Lower lobe of right lung (tissue), 2 donors: ENCODE measurements at regions not wholly inside any gene's neighbourhood (a gene's known extent, or its start where the extent isn't known, plus 50 kb on each side); places are given as distances from the start of the nearest gene placed in this dataset.

ENCODE experiments used
- ATAC-seq, 2 donors: fragments of 200-7000 bp; cut with Tn5 transposase; one replicate each; pipeline ENCODE4 v1.9.1; 2020 to 2022; ENCODE audit warnings: mild to moderate bottlenecking in 2 of 2, moderate library complexity in 2 of 2
- DNase-seq: peaks from one replicate; pipeline ENCODE4 v3.0.0-alpha.2; 2020
- H3K27ac ChIP-seq: fragments of 200-600 bp; one replicate; pipeline ENCODE4 v1.8.0; 2022
- H3K27me3 ChIP-seq: fragments of 200-600 bp; one replicate; pipeline ENCODE4 v1.8.0; 2022; ENCODE audit warnings: low read depth
- H3K36me3 ChIP-seq: fragments of 200-600 bp; one replicate; pipeline ENCODE4 v1.8.0; 2022; ENCODE audit warnings: mild to moderate bottlenecking
- H3K4me1 ChIP-seq: fragments of 200-600 bp; one replicate; pipeline ENCODE4 v1.8.0; 2022
- H3K4me3 ChIP-seq: fragments of 200-600 bp; one replicate; pipeline ENCODE4 v1.8.0; 2022; ENCODE audit warnings: mild to moderate bottlenecking
- H3K9me3 ChIP-seq: fragments of 200-600 bp; one replicate; pipeline ENCODE4 v1.8.0; 2022
- CTCF ChIP-seq: fragments of 200-600 bp; IDR thresholded peaks from one replicate; pipeline ENCODE4 v1.8.0; 2022; ENCODE audit warnings: antibody characterized with exemption, mild to moderate bottlenecking
- intact Hi-C: fragments of 100-400 bp; cut with DNase I; formaldehyde crosslinking; loops from one replicate; pipeline ENCODE4 v1.11.0; 2022
- donor health status: DM: no; HTN: yes; CAD: no; lungs with severe emphysema.

- Histone ChIP-seq H3K36me3 (no peaks in the 10 kb centered on the region), H3K9me3 (no peaks in the 10 kb centered on the region), H3K27me3 (peaks cover 20% of the 10 kb centered on the region), H3K4me1 (no peaks in the 10 kb centered on the region), H3K27ac (no peak overlapping the region), H3K4me3 (no peak overlapping the region)
- ATAC-seq (peak in 1 of 2 donors; percentile 9), DNase-seq (no peak)
- no peak for TF ChIP-seq CTCF
- intact Hi-C loops = no loop called here
Measured at GRCh38 chr17:77645072-77646045, 313.1 kb upstream of the TNRC6C start.

- Histone ChIP-seq H3K27ac (no peak overlapping the region), H3K27me3 (peaks cover 20% of the 10 kb centered on the region), H3K4me1 (no peaks in the 10 kb centered on the region), H3K36me3 (no peaks in the 10 kb centered on the region), H3K9me3 (no peaks in the 10 kb centered on the region), H3K4me3 (no peak overlapping the region)
- no peak for ATAC-seq
- intact Hi-C loops = no loop called here
- TF ChIP-seq CTCF = no peak
- no peak for DNase-seq
Measured at GRCh38 chr17:77646046-77646430, 312.5 kb upstream of the TNRC6C start.

GRCh38 chr17:77647531-77647930, 311.0 kb upstream of the TNRC6C start:
- Histone ChIP-seq H3K27ac (no peak overlapping the region), H3K27me3 (peaks cover 20% of the 10 kb centered on the region), H3K4me3 (no peak overlapping the region), H3K4me1 (no peaks in the 10 kb centered on the region), H3K36me3 (no peaks in the 10 kb centered on the region), H3K9me3 (no peaks in the 10 kb centered on the region)
- TF ChIP-seq CTCF = no peak
- intact Hi-C loops = no loop called here
- no peak for DNase-seq
- ATAC-seq = no peak

GRCh38 chr17:77649717-77650211, 308.7 kb upstream of the TNRC6C start:
- H3K4me1 ChIP-seq = no peaks in the 10 kb centered on the region
- H3K27ac ChIP-seq = no peak overlapping the region
- no peak for TF ChIP-seq CTCF
- no peaks in the 10 kb centered on the region for H3K36me3 ChIP-seq
- intact Hi-C loops = no loop called here
- no peak overlapping the region for H3K4me3 ChIP-seq
- DNase-seq = no peak
- no peak for ATAC-seq
- peaks cover 13% of the 10 kb centered on the region for H3K27me3 ChIP-seq
- no peaks in the 10 kb centered on the region for H3K9me3 ChIP-seq

- Histone ChIP-seq H3K36me3 (no peaks in the 10 kb centered on the region), H3K27me3 (peaks cover 11% of the 10 kb centered on the region), H3K4me1 (no peaks in the 10 kb centered on the region), H3K27ac (no peak overlapping the region), H3K9me3 (no peaks in the 10 kb centered on the region), H3K4me3 (no peak overlapping the region)
- intact Hi-C loops = no loop called here
- TF ChIP-seq CTCF = no peak
- ATAC-seq (no peak), DNase-seq (no peak)
Measured at GRCh38 chr17:77651988-77652387, 306.5 kb upstream of the TNRC6C start.
